ENCODE measurements at regions not wholly inside any gene's neighbourhood (a gene's known extent, or its start where the extent isn't known, plus 50 kb on each side); places are given as distances from the start of the nearest gene placed in this dataset.

DNA sequence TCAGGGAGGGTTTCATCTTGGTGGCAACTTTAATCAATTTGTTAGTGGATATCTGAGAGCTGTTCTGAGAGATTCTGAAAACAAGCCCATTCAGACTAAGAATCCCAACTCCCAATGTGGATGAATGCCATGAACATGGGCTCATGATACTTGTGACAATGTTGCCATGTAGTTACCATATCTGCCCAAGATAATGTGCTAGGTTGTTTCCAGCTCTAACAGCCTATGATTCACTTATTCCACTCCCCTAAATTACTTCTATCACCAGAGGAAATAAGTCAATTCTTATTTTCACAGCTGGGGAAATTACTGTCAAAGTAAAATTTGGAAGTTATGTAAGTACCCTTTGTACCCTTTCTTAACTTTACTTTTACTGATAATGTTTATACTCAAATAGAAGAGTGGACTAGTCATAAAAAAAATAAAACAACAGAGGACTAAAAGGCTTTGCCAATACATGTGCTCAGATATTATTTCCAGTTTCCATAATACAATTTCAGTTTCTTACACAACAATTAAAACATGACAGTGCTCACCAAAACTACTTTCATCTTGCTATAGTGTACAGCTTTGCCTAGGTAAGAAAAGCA, 1101.7 kb upstream of the INTU start:
- TF ChIP-seq, protein P1, sequence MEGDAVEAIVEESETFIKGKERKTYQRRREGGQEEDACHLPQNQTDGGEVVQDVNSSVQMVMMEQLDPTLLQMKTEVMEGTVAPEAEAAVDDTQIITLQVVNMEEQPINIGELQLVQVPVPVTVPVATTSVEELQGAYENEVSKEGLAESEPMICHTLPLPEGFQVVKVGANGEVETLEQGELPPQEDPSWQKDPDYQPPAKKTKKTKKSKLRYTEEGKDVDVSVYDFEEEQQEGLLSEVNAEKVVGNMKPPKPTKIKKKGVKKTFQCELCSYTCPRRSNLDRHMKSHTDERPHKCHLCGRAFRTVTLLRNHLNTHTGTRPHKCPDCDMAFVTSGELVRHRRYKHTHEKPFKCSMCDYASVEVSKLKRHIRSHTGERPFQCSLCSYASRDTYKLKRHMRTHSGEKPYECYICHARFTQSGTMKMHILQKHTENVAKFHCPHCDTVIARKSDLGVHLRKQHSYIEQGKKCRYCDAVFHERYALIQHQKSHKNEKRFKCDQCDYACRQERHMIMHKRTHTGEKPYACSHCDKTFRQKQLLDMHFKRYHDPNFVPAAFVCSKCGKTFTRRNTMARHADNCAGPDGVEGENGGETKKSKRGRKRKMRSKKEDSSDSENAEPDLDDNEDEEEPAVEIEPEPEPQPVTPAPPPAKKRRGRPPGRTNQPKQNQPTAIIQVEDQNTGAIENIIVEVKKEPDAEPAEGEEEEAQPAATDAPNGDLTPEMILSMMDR (IDR thresholded peaks at IDR 0.05; ENCODE audit: low read length), result no peak
- TF ChIP-seq EZH2 (optimal IDR thresholded peaks at IDR 0.05; ENCODE audit: low read depth, low read length) (no peak), EZH2phosphoT487 (IDR thresholded peaks at IDR 0.05; ENCODE audit: low read length) (no peak)
